Smooth muscle cell (in vitro differentiated cells): ENCODE measurements at regions not wholly inside any gene's neighbourhood (a gene's known extent, or its start where the extent isn't known, plus 50 kb on each side); places are given as distances from the start of the nearest gene placed in this dataset.
"Not testable (repeated sequence)": the region's sequence is repeated elsewhere in the genome, so short reads cannot be mapped to it uniquely, and the experiment has no call there.

Experiments
- DNase-seq: peaks from one replicate; lab custom pipeline; 2025; ENCODE audit not compliant: unreplicated experiment; lab: John Stamatoyannopoulos, UW
- H2AFZ ChIP-seq: fragments of 200-600 bp; sonication (generic); 2 replicates; pipeline ENCODE4 v1.6.0; 2016; ENCODE audit warnings: antibody characterized with exemption, low read depth, mild to moderate bottlenecking
- H3F3A ChIP-seq: fragments of 200-600 bp; sonication (generic); 2 replicates; pipeline ENCODE4 v1.6.0; 2017; ENCODE audit warnings: antibody characterized with exemption, low read depth
- H3K27ac ChIP-seq: fragments of 200-600 bp; sonication (generic); 2 replicates; pipeline ENCODE4 v1.5.1; 2016; ENCODE audit warnings: low read depth, mild to moderate bottlenecking
- H3K27me3 ChIP-seq: fragments of 200-600 bp; sonication (generic); 2 replicates; pipeline ENCODE4 v1.6.1; 2016; ENCODE audit warnings: low read depth, mild to moderate bottlenecking
- H3K36me3 ChIP-seq: fragments of 200-600 bp; sonication (generic); 2 replicates; pipeline ENCODE4 v1.5.1; 2016; ENCODE audit warnings: low read depth
- H3K4me1 ChIP-seq: fragments of 200-600 bp; sonication (generic); 2 replicates; pipeline ENCODE4 v1.5.1; 2016; ENCODE audit warnings: low read depth
- H3K4me2 ChIP-seq: fragments of 200-600 bp; sonication (generic); 2 replicates; pipeline ENCODE4 v1.6.0; 2016; ENCODE audit warnings: mild to moderate bottlenecking
- H3K4me3 ChIP-seq: fragments of 200-600 bp; sonication (generic); 2 replicates; pipeline ENCODE4 v1.5.1; 2016; ENCODE audit warnings: mild to moderate bottlenecking
- H3K79me2 ChIP-seq: fragments of 200-600 bp; sonication (generic); 2 replicates; pipeline ENCODE4 v1.6.0; 2016; ENCODE audit warnings: low read depth, mild to moderate bottlenecking
- H3K9ac ChIP-seq: fragments of 200-600 bp; sonication (generic); 2 replicates; pipeline ENCODE4 v1.6.0; 2016; ENCODE audit warnings: low read depth
- H3K9me3 ChIP-seq: fragments of 200-600 bp; sonication (generic); replicated peaks from 2 replicates; pipeline ENCODE4 v1.5.1; 2016; ENCODE audit warnings: low read depth
- H4K20me1 ChIP-seq: fragments of 200-600 bp; sonication (generic); 2 replicates; pipeline ENCODE4 v1.6.0; 2016; ENCODE audit warnings: low read depth
- WGBS: methylation state at CpG from one replicate; pipeline ENCODE4 v1.1.7; 2016; ENCODE audit warnings: low lambda C conversion rate; 5-methylcytosine and 5-hydroxymethylcytosine counted together
- TF ChIP-seq, protein P1 (sequence below): fragments of 200-600 bp; sonication (generic); IDR thresholded peaks from 2 replicates; pipeline ENCODE4 v1.5.1; 2017; ENCODE audit warnings: borderline replicate concordance, mild to moderate bottlenecking, antibody characterized with exemption; ENCODE audit not compliant: insufficient read depth, poor library complexity, severe bottlenecking

DNA sequence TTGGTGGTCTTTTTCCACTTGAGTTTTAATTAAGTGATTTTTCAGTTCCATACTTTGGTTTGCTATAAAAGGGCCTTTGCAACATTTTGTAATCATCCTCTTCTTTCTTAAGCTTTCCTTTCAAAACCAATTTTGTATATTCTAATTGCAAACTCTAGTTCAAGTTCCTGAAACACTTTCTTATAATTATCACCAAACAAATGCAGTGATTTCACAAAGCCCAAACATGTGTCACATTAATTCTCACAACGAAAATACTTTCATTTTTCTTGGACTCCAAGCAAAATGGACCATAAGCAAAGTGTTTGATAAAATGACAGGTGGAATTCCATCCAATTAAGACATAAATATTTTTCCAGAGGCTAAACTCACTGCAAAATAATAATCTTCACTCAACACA lies 188.2 kb upstream of the IRX5 start:
- Histone ChIP-seq H2AFZ (no peak overlapping the region), H3K4me2 (no peak overlapping the region), H3K27me3 (peaks cover 17% of the 10 kb centered on the region), H3K27ac (no peak overlapping the region), H4K20me1 (no peaks in the 10 kb centered on the region), H3F3A (no peaks in the 10 kb centered on the region), H3K9me3 (no peaks in the 10 kb centered on the region), H3K9ac (no peak overlapping the region), H3K36me3 (no peaks in the 10 kb centered on the region), H3K4me3 (no peak overlapping the region), H3K4me1 (no peaks in the 10 kb centered on the region), H3K79me2 (no peaks in the 10 kb centered on the region)
- TF ChIP-seq, protein P1, sequence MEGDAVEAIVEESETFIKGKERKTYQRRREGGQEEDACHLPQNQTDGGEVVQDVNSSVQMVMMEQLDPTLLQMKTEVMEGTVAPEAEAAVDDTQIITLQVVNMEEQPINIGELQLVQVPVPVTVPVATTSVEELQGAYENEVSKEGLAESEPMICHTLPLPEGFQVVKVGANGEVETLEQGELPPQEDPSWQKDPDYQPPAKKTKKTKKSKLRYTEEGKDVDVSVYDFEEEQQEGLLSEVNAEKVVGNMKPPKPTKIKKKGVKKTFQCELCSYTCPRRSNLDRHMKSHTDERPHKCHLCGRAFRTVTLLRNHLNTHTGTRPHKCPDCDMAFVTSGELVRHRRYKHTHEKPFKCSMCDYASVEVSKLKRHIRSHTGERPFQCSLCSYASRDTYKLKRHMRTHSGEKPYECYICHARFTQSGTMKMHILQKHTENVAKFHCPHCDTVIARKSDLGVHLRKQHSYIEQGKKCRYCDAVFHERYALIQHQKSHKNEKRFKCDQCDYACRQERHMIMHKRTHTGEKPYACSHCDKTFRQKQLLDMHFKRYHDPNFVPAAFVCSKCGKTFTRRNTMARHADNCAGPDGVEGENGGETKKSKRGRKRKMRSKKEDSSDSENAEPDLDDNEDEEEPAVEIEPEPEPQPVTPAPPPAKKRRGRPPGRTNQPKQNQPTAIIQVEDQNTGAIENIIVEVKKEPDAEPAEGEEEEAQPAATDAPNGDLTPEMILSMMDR = no peak
- WGBS = 55% methylated on average over 1 of the region's 1 CpG
- DNase-seq = no peak

DNA sequence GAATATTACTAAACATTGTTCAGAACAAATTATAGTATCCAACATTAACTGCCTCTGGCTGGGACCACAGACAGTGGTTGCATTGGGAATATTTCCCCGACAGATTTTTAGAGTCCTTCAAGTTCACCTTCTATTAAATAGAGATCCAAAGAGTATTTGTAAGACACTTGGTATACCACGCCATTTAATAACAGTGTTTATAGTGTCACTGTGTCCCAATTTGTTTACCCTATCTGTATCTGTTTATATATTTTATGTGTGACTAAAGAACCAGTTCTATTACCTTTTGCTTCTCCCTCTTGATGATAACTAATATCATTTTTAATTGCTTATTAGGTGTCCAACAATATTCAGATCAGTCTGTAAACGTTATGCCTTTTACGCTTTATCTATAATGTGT lies 191.3 kb upstream of the IRX5 start:
- 93% methylated on average over 4 of the region's 4 CpGs for WGBS

DNA sequence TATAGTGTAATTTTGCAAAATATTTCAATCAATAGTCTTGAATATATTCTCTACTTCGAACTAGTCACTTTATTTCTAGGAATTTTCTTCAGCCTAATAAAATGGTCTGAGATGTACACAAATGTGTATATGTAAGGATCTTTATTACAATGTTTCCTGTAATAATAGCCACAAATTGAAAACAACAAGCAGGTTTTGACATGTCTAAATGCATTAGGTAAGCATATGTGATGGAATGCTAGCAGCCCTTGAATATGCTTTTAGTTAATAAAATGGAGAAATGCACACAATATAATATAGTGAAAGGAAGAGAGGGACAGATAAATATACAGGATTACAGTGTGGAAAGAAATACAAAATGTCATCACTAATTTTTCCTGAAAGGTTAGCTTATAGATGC lies 196.5 kb upstream of the IRX5 start:
- Histone ChIP-seq H3K79me2 (no peaks in the 10 kb centered on the region), H3K9me3 (no peaks in the 10 kb centered on the region), H3K36me3 (no peaks in the 10 kb centered on the region), H3K4me3 (no peak overlapping the region), H3K4me1 (no peaks in the 10 kb centered on the region), H2AFZ (no peak overlapping the region), H3K27ac (no peak overlapping the region), H3K4me2 (no peak overlapping the region), H3K9ac (no peak overlapping the region), H3K27me3 (peaks cover 21% of the 10 kb centered on the region), H4K20me1 (no peaks in the 10 kb centered on the region), H3F3A (no peaks in the 10 kb centered on the region)
- TF ChIP-seq, protein P1 = no peak
- WGBS = 75% methylated on average over 1 of the region's 1 CpG
- DNase-seq = no peak

More for the DNA sequence above, 191.3 kb upstream of the IRX5 start:
- Histone ChIP-seq H3K27me3 (peaks cover 21% of the 10 kb centered on the region), H3K4me2 (no peak overlapping the region), H3K79me2 (no peaks in the 10 kb centered on the region), H3K4me3 (no peak overlapping the region), H3K9me3 (no peaks in the 10 kb centered on the region), H3K36me3 (no peaks in the 10 kb centered on the region), H3K9ac (no peak overlapping the region), H4K20me1 (no peaks in the 10 kb centered on the region), H3K4me1 (no peaks in the 10 kb centered on the region), H3F3A (no peaks in the 10 kb centered on the region), H3K27ac (no peak overlapping the region), H2AFZ (no peak overlapping the region)
- TF ChIP-seq, protein P1 = no peak
- DNase-seq = no peak

DNA sequence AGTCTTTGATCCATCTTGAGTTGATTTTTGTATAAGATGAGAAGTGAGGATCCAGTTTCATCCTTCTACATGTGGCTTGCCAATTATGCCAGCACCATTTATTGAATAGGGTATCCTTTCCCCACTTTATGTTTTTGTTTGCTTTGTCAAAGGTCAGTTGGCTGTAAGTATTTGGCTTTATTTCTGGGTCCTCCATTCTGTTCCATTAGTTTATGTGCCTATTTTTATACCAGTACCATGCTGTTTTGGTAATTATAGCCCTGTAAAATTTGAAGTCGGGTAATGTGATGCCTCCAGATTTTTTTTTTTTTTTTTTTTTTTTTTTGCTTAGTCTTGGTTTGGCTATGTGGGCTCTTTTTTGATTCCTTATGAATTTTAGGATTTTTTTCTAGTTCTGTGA lies 203.0 kb upstream of the IRX5 start:
- DNase-seq, H3K79me2 ChIP-seq, H2AFZ ChIP-seq, H3K4me2 ChIP-seq, H3K27ac ChIP-seq, H3K4me3 ChIP-seq, H3F3A ChIP-seq, H3K9ac ChIP-seq, H3K9me3 ChIP-seq, H3K36me3 ChIP-seq, H3K4me1 ChIP-seq, H4K20me1 ChIP-seq: not testable (repeated sequence)
- 100% methylated on average over 1 of the region's 1 CpG for WGBS
- peaks cover 17% of the 10 kb centered on the region for H3K27me3 ChIP-seq
